OCI-M2 (cell line): ENCODE measurements at regions not wholly inside any gene's neighbourhood (a gene's known extent, or its start where the extent isn't known, plus 50 kb on each side); places are given as distances from the start of the nearest gene placed in this dataset.

Source experiments
- DNase-seq: peaks from one replicate; lab custom pipeline; 2025; ENCODE audit not compliant: unreplicated experiment; lab: John Stamatoyannopoulos, UW

DNA sequence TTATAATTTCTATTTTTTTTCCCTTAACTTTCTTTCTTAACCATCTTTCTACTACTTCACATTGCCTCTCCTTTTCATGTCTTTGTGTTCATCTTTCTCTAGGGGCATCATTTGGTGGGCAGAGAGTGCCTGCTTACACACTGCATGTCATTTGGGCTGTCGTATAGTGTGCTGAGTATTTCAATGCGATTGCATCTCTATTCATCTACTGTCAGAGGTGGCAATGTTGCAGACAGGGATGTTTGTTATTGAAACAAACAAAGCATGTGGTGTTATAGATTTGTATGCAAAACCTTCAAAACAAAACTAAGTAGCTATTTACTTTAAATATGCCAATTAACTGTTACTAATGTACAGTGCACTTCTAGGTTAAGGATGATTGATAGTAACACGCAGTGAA lies 141.1 kb upstream of the MEF2C start:
- DNase-seq = no peak

DNA sequence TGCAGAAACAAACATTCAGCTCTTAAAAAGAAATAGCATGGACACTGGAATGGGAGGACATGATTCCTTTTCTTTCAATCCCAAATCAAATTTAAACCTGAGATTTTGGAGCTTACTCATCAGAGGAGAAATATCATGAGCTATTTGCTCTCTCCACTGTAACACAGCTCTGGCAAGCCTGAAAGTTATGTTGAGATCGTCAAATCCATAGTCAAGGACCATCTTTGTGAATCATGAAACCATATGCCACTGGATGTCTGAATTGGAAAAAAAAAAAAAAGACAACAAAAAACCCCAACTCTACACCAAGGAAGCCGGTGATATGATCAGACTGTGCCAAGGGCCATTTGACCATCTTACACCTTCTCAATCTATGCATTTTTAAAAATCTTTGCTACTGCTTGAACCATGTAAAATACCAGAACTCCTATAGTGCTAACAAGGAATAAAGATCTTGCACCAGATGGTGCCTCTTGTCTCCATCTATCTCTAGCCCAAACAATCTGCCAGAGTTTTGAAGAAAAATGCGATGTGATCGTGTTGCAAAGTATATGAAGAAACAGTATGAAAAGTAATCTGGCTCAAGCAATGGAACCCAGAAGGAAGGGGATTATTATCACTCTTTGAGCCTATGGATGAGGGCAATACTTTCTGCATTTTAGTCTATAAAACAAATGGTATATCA lies 138.1 kb upstream of the MEF2C start:
- DNase-seq = no peak

DNA sequence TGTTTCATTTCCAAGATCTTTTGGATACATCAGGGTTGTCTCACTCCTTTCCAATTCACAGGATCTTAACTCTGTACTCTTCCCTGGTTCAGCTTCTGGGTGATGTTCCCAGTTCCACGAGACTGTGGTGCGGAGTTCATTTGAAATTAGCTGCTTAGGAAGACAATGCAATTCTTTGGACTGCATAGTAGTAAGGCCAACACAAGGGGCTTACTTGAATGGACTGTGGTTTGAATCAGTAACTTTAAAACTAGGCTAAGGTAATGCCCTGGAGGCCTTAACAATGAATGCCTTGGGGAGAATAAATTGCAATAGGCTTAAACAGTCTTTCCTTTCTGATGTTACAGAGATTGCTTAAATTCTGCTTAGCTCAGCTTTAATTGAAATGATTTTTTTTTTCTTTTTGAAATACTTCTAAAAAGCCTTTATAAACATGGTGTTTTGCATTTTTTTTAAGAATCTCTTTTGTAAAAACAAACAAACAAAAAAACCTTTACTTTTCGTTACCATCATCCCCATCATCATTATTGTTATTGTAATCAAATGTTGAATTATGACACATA lies 133.8 kb upstream of the MEF2C start:
- DNase-seq = no peak

DNA sequence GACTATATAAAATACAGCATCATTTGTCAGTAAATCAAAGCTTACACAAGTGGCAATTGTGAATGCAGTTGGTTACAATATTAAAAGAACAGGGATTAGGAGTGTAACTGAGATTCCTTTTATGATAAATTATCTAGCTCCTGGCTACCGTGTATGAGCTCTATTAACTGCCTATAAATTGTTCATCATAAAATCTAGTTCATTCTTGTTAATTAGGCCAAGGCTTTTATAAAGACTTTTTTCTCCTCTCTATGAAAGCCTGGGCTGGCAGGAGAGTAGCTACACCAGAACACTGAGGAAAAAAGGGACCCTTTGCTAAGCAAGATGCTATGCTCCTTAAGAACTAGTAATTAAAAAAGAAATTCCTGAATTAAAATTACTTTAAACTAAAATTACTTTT lies 132.4 kb upstream of the MEF2C start:
- no peak for DNase-seq

DNA sequence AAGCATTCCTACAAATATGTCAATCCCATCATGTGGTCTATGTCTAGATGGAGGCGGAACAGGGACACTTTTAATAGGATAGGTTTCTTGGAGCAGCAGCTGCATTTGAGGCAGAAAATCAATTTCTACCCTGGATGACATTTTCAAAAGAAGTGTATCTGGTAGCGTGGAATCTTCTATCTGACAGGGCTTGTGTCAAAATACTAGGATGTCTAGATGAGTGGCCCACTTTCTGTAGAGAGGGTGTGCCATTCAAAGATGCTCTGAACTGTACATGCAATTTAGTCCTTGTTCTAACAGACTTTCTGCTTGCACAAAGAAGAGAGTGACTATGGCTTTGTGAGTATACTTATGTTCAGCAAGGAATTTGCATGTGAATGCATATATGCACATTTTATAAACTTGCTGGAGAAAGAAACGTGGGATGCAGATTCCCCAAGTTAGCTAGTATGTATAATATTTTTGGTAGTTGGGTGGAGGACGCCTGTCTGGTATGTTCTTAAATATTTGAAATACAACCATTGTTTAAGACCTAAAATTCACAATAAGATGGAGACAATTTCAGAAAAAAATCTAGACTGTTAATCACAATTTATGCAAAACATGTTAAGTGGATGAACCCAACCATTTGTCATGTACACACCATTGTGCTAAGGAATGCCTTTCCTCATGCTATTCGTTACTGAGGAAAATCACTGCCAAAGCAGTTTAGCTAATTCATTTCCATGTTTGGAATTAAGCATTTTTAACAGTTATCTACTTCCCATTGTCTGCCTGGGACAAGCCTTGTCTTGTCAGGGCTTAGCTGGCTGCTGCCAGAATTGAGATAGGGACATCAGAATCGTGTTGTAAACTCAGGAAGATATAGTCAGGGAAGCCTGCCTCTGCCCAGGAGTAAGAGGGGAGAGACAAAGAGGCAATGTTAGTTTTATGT lies 129.1 kb upstream of the MEF2C start:
- no peak for DNase-seq

DNA sequence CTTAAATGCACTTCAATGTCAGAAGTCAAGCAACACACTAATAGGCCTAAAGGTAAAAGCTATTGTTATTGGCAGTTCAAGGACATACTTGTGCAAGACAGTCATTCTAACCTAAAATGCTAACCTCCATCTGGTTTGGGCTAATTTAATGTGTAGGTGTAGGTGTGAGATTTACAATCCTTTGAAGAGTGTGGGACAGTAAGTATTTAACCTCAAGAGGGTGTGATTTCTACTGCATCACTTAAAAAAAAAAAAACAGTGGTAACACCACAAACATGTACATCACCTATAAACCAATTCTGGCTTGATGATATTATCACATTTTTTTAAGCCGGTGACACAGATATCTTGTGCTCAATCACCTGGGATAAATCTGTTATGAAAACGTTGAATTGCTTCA lies 127.5 kb upstream of the MEF2C start:
- no peak for DNase-seq

DNA sequence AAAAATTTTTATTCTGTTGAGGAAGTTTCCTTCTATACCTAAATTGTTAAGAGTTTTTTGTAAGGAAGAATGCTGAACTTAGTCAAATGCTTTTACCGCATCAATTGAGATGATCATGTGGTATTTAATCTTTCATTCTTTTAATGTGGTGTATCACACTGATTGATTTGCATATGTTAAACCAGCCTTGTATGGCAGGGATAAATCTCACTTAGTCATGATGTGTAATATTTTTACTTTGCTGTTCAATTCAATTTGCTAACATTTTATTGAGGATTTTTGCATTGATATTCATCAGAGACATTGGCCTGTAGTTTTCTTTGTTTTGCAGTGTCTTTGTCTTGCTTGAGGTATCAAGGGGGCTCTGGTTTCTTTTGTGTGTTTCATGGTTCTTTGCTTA lies 125.3 kb upstream of the MEF2C start:
- no peak for DNase-seq

DNA sequence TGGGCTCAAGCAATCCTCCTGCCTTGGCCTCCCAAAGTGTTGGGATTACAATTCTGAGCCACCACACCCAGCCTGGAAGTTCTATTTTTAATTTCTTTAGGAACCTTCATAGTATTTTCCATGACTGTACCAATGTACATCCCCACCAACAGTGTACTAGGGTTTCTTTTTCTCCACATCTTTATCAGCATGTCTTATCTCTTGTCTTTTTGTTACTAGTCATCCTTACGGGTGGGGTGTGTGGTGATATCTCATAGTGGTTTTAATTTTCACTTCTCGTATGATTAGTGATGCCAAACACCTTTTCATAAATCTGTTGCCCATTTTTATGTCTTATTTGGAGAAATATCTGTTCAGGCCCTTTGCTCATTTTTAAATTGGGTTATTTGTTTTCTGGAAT lies 123.0 kb upstream of the MEF2C start:
- DNase-seq = no peak

DNA sequence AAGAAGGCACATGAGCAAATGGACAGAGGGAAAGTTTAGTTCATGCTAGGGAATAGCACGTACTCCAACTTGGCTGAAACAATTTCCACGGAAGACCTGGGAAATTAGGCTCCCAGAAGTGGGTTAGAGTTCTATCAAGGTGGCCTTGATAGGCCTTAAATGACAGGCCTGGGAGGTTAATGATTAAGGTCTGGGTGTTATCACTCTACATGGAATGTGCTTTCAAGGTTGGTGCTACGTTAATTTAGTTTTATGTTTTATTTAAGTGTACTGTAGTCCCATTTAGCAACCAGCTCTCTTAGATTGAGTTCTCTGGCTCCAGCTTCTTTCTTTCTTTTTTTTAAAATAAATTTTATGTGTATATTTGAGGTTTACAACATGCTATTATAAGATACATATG lies 121.4 kb upstream of the MEF2C start:
- no peak for DNase-seq

DNA sequence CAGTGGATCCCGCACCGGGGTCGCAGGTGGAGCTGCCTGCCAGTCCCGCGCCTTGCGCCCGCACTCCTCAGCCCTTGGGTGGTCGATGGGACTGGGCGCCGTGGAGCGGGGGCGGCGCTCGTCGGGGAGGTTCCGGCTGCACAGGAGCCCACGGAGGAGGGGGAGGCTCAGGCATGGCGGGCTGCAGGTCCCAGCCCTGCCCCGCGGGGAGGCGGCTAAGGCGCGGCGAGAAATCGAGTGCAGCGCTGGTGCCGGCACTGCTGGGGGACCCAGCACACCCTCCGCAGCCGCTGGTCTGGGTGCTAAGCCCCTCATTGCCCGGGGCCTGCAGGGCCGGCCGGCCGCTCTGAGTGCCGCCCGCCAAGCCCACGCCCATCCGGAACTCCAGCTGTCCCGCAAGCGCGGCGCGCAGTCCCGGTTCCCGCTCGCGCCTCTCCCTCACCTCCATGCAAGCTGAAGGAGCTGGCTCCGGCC lies 120.6 kb upstream of the MEF2C start:
- no peak for DNase-seq

DNA sequence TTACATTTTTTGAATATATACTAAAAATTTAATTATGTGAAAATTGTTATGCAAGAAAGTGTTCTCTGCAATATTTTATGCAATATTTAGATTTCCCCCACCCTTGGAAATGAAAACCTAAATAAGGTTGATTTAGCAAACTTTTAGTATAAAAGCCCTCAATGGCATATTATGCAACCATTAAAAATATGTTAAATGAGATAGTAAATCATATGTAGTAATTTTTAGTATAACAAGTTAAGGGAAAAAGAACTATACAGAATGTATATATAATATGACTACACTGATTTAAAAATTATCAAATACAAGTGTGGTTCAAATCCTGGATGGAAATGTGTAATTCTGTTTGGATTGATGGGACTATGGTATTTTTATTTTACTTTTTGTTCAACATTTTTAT lies 116.9 kb upstream of the MEF2C start:
- no peak for DNase-seq

DNA sequence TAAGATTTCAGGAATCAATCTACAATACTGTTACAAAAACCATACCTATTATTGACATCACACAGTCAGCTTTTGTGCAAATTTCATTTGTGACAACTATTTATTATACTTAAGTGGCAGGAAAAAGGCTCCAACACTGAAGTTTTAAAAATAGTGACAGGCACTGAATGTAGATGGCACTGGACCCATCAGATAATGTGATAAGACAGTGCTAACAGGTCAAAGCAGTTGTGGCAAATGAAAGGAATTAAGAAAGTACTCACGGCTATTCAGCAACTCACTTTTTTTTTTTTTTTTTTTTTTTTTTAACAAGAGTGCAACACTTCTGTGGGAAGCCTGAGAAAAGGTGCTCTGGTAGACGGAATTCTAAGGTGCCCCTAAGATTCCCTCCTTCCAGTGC lies 115.0 kb upstream of the MEF2C start:
- DNase-seq = no peak

DNA sequence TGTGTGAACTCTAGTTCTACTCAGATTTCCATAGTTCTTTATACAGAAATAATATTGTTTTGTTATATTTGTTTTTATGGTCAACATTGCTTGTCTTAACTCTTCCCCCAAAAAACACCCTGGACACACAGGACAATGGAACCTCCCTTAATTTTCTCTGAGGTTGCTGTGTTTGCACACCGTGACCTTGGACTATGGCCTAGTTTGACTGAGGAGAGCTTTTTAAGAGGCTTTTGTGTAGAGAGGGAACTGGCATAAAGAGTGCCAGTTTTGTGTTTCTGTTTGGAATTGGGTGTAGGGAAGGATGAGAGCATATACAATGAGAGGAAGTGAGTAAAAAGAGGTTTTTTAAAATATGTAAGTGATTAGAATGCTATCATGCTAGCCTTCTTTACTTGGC lies 101.1 kb upstream of the MEF2C start:
- DNase-seq = no peak

DNA sequence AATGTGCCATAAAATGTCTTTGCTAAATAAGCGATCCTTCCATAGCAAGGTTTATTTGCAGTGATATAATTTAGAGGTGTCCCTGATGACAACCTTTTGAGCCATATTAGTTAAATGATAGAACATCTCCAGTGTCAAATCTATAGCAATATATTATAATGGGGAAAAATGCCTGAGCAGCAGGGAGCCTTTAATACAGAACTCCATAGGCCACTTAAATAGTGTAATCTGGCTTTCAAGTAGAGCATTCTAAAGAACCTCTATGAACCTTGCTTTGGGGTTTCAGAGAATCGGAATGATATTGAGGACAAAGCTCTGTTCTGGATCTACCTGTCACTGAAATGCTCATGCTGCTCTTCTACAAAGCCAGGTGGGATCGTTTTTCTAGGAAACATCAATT lies 96.7 kb upstream of the MEF2C start:
- DNase-seq = no peak

DNA sequence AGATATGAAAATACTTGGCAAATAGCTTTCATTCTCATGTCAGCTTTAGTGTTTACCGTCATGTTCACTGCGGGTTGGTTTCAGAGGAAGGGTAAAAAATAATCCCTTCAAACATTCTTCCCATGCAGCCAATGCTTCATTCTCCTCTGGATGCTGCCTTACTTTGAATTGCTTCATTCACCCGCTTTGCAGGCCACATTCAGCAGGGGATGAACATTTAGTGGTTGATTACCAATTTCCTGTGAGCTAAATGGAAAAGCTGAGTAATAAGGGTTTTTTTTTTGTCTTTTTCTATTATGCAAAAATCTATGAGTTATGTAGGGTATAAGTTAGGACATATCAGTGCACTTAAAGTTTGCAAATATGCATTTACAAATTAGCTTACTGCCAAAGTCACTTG lies 96.3 kb upstream of the MEF2C start:
- DNase-seq = no peak

DNA sequence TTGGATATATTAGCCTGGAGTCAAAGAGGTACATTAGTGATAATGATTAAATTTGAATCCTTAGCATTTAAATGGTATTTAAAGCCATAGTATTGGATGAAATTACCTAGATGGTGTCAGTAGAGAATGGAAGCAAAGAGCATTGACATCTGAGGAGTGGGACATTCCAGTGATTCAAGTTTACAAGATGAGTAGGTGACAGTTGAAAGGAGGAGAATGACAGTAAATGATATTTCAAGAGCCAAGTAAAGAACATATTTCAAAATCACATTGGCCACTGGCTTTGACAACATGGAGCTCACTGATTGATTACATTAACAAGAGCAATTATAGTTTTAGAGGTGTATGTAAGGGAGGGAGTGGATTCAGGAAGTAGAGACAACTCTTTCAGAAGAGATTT lies 93.9 kb upstream of the MEF2C start:
- DNase-seq = no peak

DNA sequence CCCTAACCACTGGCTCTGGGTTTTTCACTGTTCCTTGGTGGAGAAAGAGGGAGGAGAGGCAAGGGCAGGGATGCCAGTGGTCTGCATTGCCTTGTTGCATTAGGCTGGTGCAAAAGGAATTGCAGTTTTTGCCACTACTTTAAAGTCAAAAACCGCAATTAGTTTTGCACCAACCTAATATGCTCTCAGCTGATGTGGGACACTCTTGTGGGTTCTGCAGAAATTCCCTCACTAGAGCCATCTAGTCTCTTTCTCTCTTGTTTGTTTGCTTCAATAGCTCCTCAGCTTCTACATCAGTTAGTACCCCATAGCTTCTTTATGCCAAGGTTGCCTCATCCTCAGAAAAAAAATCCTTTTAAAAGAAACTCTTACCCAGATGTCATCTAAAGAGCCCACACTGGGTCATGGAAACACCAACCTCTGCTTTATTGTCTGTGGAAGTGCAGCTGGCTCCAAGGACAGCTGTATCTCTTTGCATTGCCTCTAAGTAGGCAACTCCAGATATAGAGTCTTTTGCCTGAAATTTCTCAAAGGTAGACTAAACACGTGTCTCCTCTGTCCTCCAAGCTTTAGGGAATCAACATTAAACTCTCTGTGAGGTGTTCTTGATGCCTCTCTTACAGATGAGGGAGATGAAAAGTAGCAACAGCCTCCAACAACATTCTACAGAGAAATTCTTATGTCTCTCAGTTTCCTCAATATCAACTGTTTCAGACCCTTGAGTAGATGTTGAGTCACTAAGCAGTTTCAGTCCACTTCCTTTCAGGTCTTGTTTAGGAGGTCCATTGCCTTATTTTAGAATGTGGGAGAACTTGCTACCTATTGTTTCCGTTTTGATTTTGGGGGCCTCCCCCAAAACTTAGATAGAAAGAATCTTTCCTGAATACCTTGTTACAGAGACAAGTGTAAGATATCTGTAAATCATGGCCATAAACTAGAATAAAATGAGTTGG lies 84.9 kb upstream of the MEF2C start:
- DNase-seq = no peak

DNA sequence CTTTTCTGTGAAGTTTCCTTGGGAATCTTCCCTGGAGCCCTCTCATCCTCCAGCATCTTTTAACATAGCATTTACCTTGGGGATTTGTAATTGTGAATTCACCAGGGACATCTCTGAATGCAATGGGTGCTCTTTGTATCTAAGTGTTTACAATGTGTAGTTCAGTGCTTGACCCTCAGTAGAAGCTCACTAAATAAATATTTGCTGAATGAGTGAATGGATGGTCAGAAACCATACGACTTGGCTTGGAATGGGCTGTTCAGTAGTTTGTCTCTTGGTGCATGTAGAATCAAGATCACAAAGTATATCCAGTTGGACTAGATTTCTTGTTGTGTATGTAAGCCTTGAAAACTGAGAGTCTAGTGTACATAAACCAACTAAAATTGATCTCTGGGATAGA lies 81.8 kb upstream of the MEF2C start:
- no peak for DNase-seq

DNA sequence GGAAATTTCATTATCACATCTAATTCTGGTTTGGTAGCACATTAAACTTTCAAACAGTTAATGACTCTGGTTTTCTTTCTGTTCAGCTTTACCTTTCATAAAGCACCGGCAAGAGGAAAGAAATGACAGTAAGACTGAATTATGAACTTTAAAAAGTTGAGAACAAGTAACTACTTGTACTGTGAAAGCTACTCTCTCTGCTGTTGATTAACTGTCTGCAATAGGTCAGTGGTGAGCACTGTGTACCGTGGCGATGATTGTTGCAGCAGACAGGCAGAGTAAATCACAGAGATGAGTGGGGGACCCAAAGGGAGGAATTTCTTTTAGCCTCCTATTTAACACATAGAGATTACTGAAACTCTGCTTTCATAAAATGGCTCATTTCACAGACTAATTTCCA lies 74.0 kb upstream of the MEF2C start:
- no peak for DNase-seq

DNA sequence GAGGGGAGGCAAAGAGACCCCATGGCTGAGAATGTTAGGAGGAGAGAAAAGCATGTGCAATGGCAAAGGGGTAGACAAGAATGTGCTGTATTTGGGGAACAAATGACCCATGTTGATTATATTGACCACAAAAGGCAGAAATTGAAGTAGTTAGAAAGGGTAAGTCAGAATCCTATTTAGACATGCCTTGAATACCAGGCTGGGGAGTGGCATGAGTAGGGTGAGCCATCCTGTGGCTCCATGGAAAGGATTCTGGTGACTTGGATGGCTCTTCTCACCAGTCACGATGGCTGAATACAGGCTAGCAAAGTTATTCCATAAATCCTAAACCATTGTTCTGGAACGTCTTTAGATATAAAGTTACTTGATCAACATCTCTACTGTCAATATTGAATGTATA lies 73.4 kb upstream of the MEF2C start:
- DNase-seq = no peak

DNA sequence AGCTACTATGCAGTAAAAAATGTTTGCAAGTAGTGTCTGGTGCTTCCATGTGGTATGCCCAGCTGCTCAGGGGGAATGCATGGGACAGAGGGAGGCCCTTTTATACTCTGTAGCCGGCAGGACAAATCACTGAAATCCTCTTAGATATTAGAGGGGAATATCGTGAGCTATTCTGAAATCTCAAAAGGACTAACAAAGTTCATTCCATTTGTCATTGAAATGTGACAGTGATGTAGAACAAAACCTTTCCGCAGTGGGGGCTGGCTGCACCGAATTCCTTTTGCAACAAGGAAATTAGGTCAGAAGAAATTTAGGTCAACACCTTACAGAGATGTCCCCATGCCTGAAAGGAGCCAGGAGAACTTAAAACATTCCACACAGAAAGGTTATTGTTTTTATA lies 72.4 kb upstream of the MEF2C start:
- no peak for DNase-seq
